B cell (primary cell): ENCODE measurements at regions not wholly inside any gene's neighbourhood (a gene's known extent, or its start where the extent isn't known, plus 50 kb on each side); places are given as distances from the start of the nearest gene placed in this dataset.

Experiments
- ATAC-seq: fragments of 200-7000 bp; cut with Tn5 transposase; one replicate; pipeline ENCODE4 v1.10.0; 2021; ENCODE audit warnings: low read depth, mild to moderate bottlenecking, moderate number of reproducible peaks, moderate library complexity
- CTCF ChIA-PET: fragments of 350-600 bp; sonication (Branson Sonifier 250); formaldehyde crosslinking; loops from one replicate; lab custom pipeline; 2021; ENCODE audit warnings: antibody characterized with exemption, inconsistent platforms; lab: Charles Lee
- POLR2A ChIA-PET: fragments of 350-600 bp; sonication (Branson Sonifier 250); formaldehyde crosslinking; loops from one replicate; lab custom pipeline; 2021; ENCODE audit warnings: antibody characterized with exemption; lab: Charles Lee
- DNase-seq: peaks from one replicate; pipeline ENCODE4 v3.0.0; 2013
- H2AFZ ChIP-seq: 2 replicates; pipeline ENCODE4 v1.6.1; 2012; ENCODE audit warnings: mild to moderate bottlenecking, low read depth, low read length; ENCODE audit not compliant: insufficient read depth, poor library complexity, severe bottlenecking
- H3K27ac ChIP-seq, 2 donors: 1 replicate in 1 of 2; 2 replicates in 1 of 2; pipeline ENCODE4 v1.5.1; 2012 to 2013; ENCODE audit warnings: low read length in 2 of 2, mild to moderate bottlenecking in 2 of 2, moderate library complexity in 1 of 2
- H3K27me3 ChIP-seq, 4 experiments: fragments of 200-600 bp in 1 of 4; sonication (generic) in 1 of 4; replicated peaks in 1 of 4; 1 replicate in 2 of 4; 2 replicates in 2 of 4; pipeline versions ENCODE4 v1.6.1 to v1.7.0; 2013 to 2016; ENCODE audit warnings: low read length in 3 of 4, mild to moderate bottlenecking in 2 of 4, mixed read lengths in 1 of 4, moderate library complexity in 1 of 4; ENCODE audit not compliant: insufficient read depth in 4 of 4, control insufficient read depth in 3 of 4; ENCODE audit errors: control extremely low read depth in 1 of 4
- H3K36me3 ChIP-seq, 2 experiments: replicated peaks in 1 of 2; 1 replicate in 1 of 2; 2 replicates in 1 of 2; pipeline versions ENCODE4 v1.6.1 to v1.7.1; 2013; ENCODE audit warnings: low read length in 1 of 2; ENCODE audit not compliant: insufficient read depth in 2 of 2, control insufficient read depth in 1 of 2; ENCODE audit errors: control extremely low read depth in 1 of 2, extremely low read depth in 1 of 2
- H3K4me1 ChIP-seq, 2 donors: fragments of 200-600 bp in 1 of 2; sonication (generic) in 1 of 2; 1 replicate in 1 of 2; 2 replicates in 1 of 2; pipeline versions ENCODE4 v1.5.1 to v1.6.1; 2013 to 2017; ENCODE audit warnings: low read length in 2 of 2; ENCODE audit not compliant: control insufficient read depth in 2 of 2, insufficient read depth in 2 of 2
- H3K4me2 ChIP-seq: replicated peaks from 2 replicates; pipeline ENCODE3; 2012; ENCODE audit warnings: mild to moderate bottlenecking, low read depth, low read length; ENCODE audit not compliant: poor library complexity, severe bottlenecking
- H3K4me3 ChIP-seq, 5 experiments: fragments of 200-600 bp in 1 of 5; sonication (generic) in 1 of 5; 1 replicate in 3 of 5; 2 replicates in 2 of 5; pipeline versions ENCODE4 v1.5.1 to v1.7.0; 2011 to 2016; ENCODE audit warnings: low read length in 4 of 5, mild to moderate bottlenecking in 4 of 5, low read depth in 2 of 5, control low read depth in 1 of 5, moderate library complexity in 1 of 5; ENCODE audit not compliant: insufficient read depth in 1 of 5; ENCODE audit errors: control extremely low read depth in 1 of 5, extremely low read depth in 1 of 5
- H3K79me2 ChIP-seq: fragments of 200-600 bp; sonication (generic); one replicate; pipeline ENCODE4 v1.6.0; 2016; ENCODE audit warnings: low read length; ENCODE audit not compliant: control insufficient read depth, insufficient read depth
- H3K9ac ChIP-seq: fragments of 200-600 bp; sonication (generic); 2 replicates; pipeline ENCODE4 v1.6.1; 2017; ENCODE audit warnings: mild to moderate bottlenecking, low read length, moderate library complexity
- H3K9me3 ChIP-seq, 3 donors: one replicate each; pipeline versions ENCODE4 v1.6.1 to v1.7.1; 2013; ENCODE audit warnings: low read length in 2 of 3; ENCODE audit not compliant: control insufficient read depth in 2 of 3, insufficient read depth in 1 of 3; ENCODE audit errors: control extremely low read depth in 1 of 3
- H4K20me1 ChIP-seq: 2 replicates; pipeline ENCODE4 v1.6.0; 2012; ENCODE audit warnings: mild to moderate bottlenecking, low read length; ENCODE audit not compliant: insufficient read depth, control insufficient read depth, poor library complexity, severe bottlenecking
- H3K27ac Mint-ChIP-seq: one replicate; pipeline ENCODE4 v1.8.0; 2021; ENCODE audit warnings: mixed read lengths
- H3K27me3 Mint-ChIP-seq: one replicate; pipeline ENCODE4 v1.8.0; 2021; ENCODE audit warnings: mixed read lengths
- H3K4me1 Mint-ChIP-seq: one replicate; pipeline ENCODE4 v1.8.0; 2021; ENCODE audit warnings: mixed read lengths
- H3K4me3 Mint-ChIP-seq: one replicate; pipeline ENCODE4 v1.8.0; 2021; ENCODE audit warnings: mixed read lengths
- H3K9me3 Mint-ChIP-seq: one replicate; pipeline ENCODE4 v1.8.0; 2022; ENCODE audit warnings: mixed read lengths; ENCODE audit not compliant: insufficient read depth
- CTCF ChIP-seq: fragments of 200-600 bp; IDR thresholded peaks from one replicate; pipeline ENCODE4 v1.8.0; 2022; ENCODE audit warnings: antibody characterized with exemption, mild to moderate bottlenecking
- EZH2 ChIP-seq: IDR thresholded peaks from 2 replicates; pipeline ENCODE4 v1.6.1; 2012; ENCODE audit warnings: borderline replicate concordance, low read depth, mild to moderate bottlenecking, moderate library complexity, low read length; ENCODE audit not compliant: insufficient read depth, poor library complexity, severe bottlenecking
- WGBS: methylation state at CpG from one replicate; pipeline ENCODE4 v1.1.5; 2013; ENCODE audit warnings: missing lambda C conversion rate; ENCODE audit not compliant: insufficient coverage; 5-methylcytosine and 5-hydroxymethylcytosine counted together
- intact Hi-C: fragments of 100-400 bp; cut with micrococcal nuclease; formaldehyde crosslinking; loops from one replicate; pipeline ENCODE4 v1.10.0; 2022

DNA sequence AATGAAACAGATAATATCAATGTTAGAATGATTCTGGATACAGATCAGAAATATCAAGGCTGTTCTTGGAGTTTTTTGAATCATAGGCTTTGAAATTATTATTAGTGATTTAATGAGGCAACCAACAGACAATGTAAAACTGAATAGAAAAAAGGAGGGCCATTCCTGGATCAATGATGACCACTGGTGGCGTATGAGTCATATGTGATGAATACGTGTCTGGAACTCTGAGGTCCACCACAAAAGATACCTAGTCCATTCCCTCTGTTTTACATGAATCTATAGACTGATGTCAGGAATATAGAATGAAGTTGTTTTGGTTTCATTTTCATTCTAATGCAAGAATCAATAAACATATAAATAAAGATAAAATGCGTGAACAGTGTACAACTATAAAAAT lies 78.3 kb upstream of the RTL1 start:
- CTCF ChIA-PET, result no interaction called here

DNA sequence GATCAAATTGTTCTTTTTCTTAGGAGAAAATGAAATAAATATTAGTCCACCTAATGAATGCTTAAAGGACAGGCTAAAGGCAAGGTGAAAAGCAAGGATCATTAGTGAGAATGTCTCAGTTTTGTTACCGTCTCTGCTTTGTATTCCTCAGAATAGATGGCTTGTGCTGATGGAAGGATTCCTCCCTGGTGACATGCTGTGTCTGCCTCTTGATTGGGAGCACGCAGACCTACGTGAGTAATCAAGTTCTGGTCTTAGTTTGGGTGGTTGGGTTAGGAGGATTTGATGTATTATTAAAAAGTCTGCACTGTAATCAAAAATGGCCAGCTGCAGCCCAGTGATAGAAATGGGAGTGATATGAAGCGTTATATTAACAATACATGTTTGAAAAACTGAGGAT lies 78.8 kb upstream of the RTL1 start:
- Histone ChIP-seq H3K4me2 (no peak overlapping the region), H3K27me3 (no peaks in the 10 kb centered on the region), H3K9ac (no peak overlapping the region), H4K20me1 (no peaks in the 10 kb centered on the region), H2AFZ (no peak overlapping the region), H3K79me2 (no peaks in the 10 kb centered on the region), H3K4me1 (no peaks in the 10 kb centered on the region), H3K36me3 (no peaks in the 10 kb centered on the region), H3K4me3 (no peak overlapping the region), H3K9me3 (no peaks in the 10 kb centered on the region), H3K27ac (no peak overlapping the region)
- Mint-ChIP-seq H3K27ac (no peak overlapping the region), H3K27me3 (no peaks in the 10 kb centered on the region), H3K4me3 (no peak overlapping the region), H3K4me1 (no peaks in the 10 kb centered on the region), H3K9me3 (no peaks in the 10 kb centered on the region)
- ChIA-PET POLR2A (no interaction called here), CTCF (no interaction called here)
- intact Hi-C loops, result no loop called here
- DNase-seq (no peak), ATAC-seq (no peak)
- no peak for TF ChIP-seq CTCF
- TF ChIP-seq EZH2, result no peak
- 92% methylated on average over 1 of the region's 4 CpGs for WGBS

More for the DNA sequence above, 78.3 kb upstream of the RTL1 start:
- H3K27ac ChIP-seq, result no peak overlapping the region
- no peaks in the 10 kb centered on the region for H3K27me3 Mint-ChIP-seq
- no peaks in the 10 kb centered on the region for H3K4me1 ChIP-seq
- no peaks in the 10 kb centered on the region for H3K4me1 Mint-ChIP-seq
- no peak overlapping the region for H3K4me3 ChIP-seq
- H3K4me3 Mint-ChIP-seq, result no peak overlapping the region
- DNase-seq (no peak), ATAC-seq (no peak)
- intact Hi-C loops, result no loop called here
- H3K79me2 ChIP-seq, result no peaks in the 10 kb centered on the region
- H3K4me2 ChIP-seq, result no peak overlapping the region
- no peak for TF ChIP-seq CTCF
- TF ChIP-seq EZH2, result no peak
- no peaks in the 10 kb centered on the region for H3K9me3 ChIP-seq
- no peaks in the 10 kb centered on the region for H3K9me3 Mint-ChIP-seq
- no peaks in the 10 kb centered on the region for H4K20me1 ChIP-seq
- no peak overlapping the region for H3K9ac ChIP-seq
- H3K27ac Mint-ChIP-seq, result no peak overlapping the region
- no CpG with 5 or more reads among the region's 3 CpGs for WGBS
- no peaks in the 10 kb centered on the region for H3K36me3 ChIP-seq
- no peaks in the 10 kb centered on the region for H3K27me3 ChIP-seq
- H2AFZ ChIP-seq, result no peak overlapping the region
- POLR2A ChIA-PET, result no interaction called here
